ENCODE measurements at regions not wholly inside any gene's neighbourhood (a gene's known extent, or its start where the extent isn't known, plus 50 kb on each side); places are given as distances from the start of the nearest gene placed in this dataset.

DNA sequence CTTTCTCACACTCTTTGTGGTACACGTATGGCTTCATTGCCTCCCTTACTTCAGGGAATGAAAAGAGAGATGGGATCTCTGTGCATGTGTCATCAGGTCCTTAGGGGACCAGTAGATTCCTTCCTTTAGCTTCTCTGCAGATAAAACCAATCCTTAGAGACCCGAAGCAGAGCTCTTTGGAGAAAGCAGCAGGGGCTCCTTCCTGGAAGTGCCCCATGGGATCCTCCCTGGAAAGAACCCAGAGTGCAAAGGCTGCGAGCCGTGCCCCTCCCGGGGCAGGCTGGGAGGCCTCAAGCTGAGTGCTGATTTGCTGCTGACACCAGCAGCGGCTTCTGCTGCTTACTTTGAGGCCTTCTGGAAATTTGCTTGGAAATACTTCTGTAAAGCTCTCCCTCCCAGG lies 328.6 kb upstream of the RGMA start:
- Histone ChIP-seq H3K4me1 (ENCODE audit: control insufficient read depth in 1 of 2, insufficient read depth in 2 of 2, low read length in 2 of 2) (no peaks in the 10 kb centered on the region), H3K27me3 (ENCODE audit: insufficient read depth, low read length) (peaks cover 11% of the 10 kb centered on the region), H3K4me2 (ENCODE audit: low read length) (no peak overlapping the region), H2AFZ (ENCODE audit: low read depth, low read length, poor library complexity, severe bottlenecking) (no peak overlapping the region), H3K4me3 (replicated peaks in 1 of 2; ENCODE audit: low read depth in 1 of 2, low read length in 2 of 2) (no peak overlapping the region), H3K36me3 (ENCODE audit: control insufficient read depth in 1 of 2, insufficient read depth in 2 of 2, low read length in 2 of 2) (no peaks in the 10 kb centered on the region), H3K9ac (ENCODE audit: low read length) (no peak overlapping the region), H3K79me2 (ENCODE audit: insufficient read depth, low read length) (no peaks in the 10 kb centered on the region), H3K27ac (ENCODE audit: low read depth, low read length) (no peak overlapping the region), H4K20me1 (ENCODE audit: insufficient read depth) (no peaks in the 10 kb centered on the region), H3K9me3 (ENCODE audit: control insufficient read depth in 1 of 2, insufficient read depth in 1 of 2, low read depth in 1 of 2, low read length in 2 of 2) (no peaks in the 10 kb centered on the region), H3K9me2 (ENCODE audit: insufficient read depth) (no peaks in the 10 kb centered on the region)
- intact Hi-C loops (cut with micrococcal nuclease), result no loop called here
- TF ChIP-seq POLR2A (IDR thresholded peaks at IDR 0.05; ENCODE audit: borderline replicate concordance, extremely low read depth, insufficient read depth, insufficient read length), result no peak
- TF ChIP-seq, protein P1, sequence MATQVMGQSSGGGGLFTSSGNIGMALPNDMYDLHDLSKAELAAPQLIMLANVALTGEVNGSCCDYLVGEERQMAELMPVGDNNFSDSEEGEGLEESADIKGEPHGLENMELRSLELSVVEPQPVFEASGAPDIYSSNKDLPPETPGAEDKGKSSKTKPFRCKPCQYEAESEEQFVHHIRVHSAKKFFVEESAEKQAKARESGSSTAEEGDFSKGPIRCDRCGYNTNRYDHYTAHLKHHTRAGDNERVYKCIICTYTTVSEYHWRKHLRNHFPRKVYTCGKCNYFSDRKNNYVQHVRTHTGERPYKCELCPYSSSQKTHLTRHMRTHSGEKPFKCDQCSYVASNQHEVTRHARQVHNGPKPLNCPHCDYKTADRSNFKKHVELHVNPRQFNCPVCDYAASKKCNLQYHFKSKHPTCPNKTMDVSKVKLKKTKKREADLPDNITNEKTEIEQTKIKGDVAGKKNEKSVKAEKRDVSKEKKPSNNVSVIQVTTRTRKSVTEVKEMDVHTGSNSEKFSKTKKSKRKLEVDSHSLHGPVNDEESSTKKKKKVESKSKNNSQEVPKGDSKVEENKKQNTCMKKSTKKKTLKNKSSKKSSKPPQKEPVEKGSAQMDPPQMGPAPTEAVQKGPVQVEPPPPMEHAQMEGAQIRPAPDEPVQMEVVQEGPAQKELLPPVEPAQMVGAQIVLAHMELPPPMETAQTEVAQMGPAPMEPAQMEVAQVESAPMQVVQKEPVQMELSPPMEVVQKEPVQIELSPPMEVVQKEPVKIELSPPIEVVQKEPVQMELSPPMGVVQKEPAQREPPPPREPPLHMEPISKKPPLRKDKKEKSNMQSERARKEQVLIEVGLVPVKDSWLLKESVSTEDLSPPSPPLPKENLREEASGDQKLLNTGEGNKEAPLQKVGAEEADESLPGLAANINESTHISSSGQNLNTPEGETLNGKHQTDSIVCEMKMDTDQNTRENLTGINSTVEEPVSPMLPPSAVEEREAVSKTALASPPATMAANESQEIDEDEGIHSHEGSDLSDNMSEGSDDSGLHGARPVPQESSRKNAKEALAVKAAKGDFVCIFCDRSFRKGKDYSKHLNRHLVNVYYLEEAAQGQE (IDR thresholded peaks at IDR 0.05; ENCODE audit: low read depth), result no peak
- TF ChIP-seq SRF (IDR thresholded peaks at IDR 0.05; ENCODE audit: low read depth), result no peak
- TF ChIP-seq YY1 (IDR thresholded peaks at IDR 0.05; ENCODE audit: extremely low read depth, insufficient replicate concordance, low read depth, low read length), result no peak
- TF ChIP-seq, protein P2, sequence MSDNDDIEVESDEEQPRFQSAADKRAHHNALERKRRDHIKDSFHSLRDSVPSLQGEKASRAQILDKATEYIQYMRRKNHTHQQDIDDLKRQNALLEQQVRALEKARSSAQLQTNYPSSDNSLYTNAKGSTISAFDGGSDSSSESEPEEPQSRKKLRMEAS (IDR thresholded peaks at IDR 0.05), result no peak
- ChIA-PET RAD21 (ENCODE audit: low non-redundant PET in 1 of 2, low total read pairs in 2 of 2, uncharacterized antibody in 2 of 2, unreplicated experiment in 2 of 2) (no interaction called here), POLR2A (no interaction called here), CTCF (no interaction called here)
- no TSS peak for BruUV-seq (replicated peaks)
- DNase-seq (ENCODE audit: low read depth, low spot score) (no peak), ATAC-seq (no peak)

DNA sequence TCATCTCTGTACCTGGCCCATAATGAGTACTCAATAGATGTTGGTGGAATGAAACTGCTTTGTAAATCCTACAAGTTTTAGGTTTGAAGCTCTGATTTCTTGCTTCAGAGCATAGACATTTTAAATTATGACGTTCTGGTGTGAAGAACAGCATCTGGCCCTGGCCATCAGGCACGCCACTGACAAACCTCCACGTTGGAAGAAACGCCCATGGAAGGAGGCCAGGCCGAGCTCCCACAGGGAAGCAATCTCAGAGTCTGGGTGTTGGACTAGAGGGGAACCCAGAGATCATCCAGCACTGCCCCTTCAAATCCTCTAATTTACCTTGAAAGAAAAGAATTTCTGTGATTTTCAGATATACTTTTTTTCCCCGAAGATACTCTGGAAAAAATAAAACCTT lies 328.1 kb upstream of the RGMA start:
- Histone ChIP-seq H3K4me1 (ENCODE audit: control insufficient read depth in 1 of 2, insufficient read depth in 2 of 2, low read length in 2 of 2) (no peaks in the 10 kb centered on the region), H3K4me3 (replicated peaks in 1 of 2; ENCODE audit: low read depth in 1 of 2, low read length in 2 of 2) (no peak overlapping the region), H3K36me3 (ENCODE audit: control insufficient read depth in 1 of 2, insufficient read depth in 2 of 2, low read length in 2 of 2) (no peaks in the 10 kb centered on the region), H3K9me3 (ENCODE audit: control insufficient read depth in 1 of 2, insufficient read depth in 1 of 2, low read depth in 1 of 2, low read length in 2 of 2) (no peaks in the 10 kb centered on the region), H3K27me3 (ENCODE audit: insufficient read depth, low read length) (peaks cover 11% of the 10 kb centered on the region), H3K4me2 (ENCODE audit: low read length) (no peak overlapping the region), H3K9ac (ENCODE audit: low read length) (no peak overlapping the region), H3K9me2 (ENCODE audit: insufficient read depth) (no peaks in the 10 kb centered on the region), H3K27ac (ENCODE audit: low read depth, low read length) (no peak overlapping the region), H2AFZ (ENCODE audit: low read depth, low read length, poor library complexity, severe bottlenecking) (no peak overlapping the region), H4K20me1 (ENCODE audit: insufficient read depth) (no peaks in the 10 kb centered on the region), H3K79me2 (ENCODE audit: insufficient read depth, low read length) (no peaks in the 10 kb centered on the region)
- TF ChIP-seq TCF7L2 (IDR thresholded peaks at IDR 0.05; ENCODE audit: borderline replicate concordance, extremely low read depth, insufficient read depth, insufficient read length) (no peak), JUND (IDR thresholded peaks at IDR 0.05) (no peak), EZH2 (IDR thresholded peaks at IDR 0.05) (no peak), EGR1 (IDR thresholded peaks at IDR 0.05; ENCODE audit: low read depth) (no peak), SRF (IDR thresholded peaks at IDR 0.05; ENCODE audit: low read depth) (no peak), FOSL1 (IDR thresholded peaks at IDR 0.05; ENCODE audit: low read depth) (no peak)
- TF ChIP-seq, protein P2 (IDR thresholded peaks at IDR 0.05), result no peak
- DNase-seq (ENCODE audit: low read depth, low spot score) (no peak), ATAC-seq (no peak)
- intact Hi-C loops (cut with micrococcal nuclease), result no loop called here
- BruUV-seq (replicated peaks), result no TSS peak
- ChIA-PET RAD21 (ENCODE audit: low non-redundant PET in 1 of 2, low total read pairs in 2 of 2, uncharacterized antibody in 2 of 2, unreplicated experiment in 2 of 2) (no interaction called here), CTCF (no interaction called here), POLR2A (no interaction called here)
